Adrenal gland (tissue), 9 donors: ENCODE measurements at regions not wholly inside any gene's neighbourhood (a gene's known extent, or its start where the extent isn't known, plus 50 kb on each side); places are given as distances from the start of the nearest gene placed in this dataset.

Experiments
- DNase-seq, 7 donors: peaks; one replicate each; pipeline ENCODE4 v3.0.0-alpha.2; 2019 to 2020
- H3K27ac ChIP-seq, 5 donors: fragments of 200-600 bp; sonication (generic) in 4 of 5; 1 replicate in 3 of 5; 2 replicates in 2 of 5; pipeline versions ENCODE4 v1.5.1 to v1.8.0; 2016 to 2020; ENCODE audit warnings: mild to moderate bottlenecking in 1 of 5
- H3K27me3 ChIP-seq: fragments of 200-600 bp; 2 replicates; pipeline ENCODE4 v1.8.0; 2021
- H3K36me3 ChIP-seq, 2 donors: fragments of 200-600 bp; replicated peaks in 1 of 2; 1 replicate in 1 of 2; 2 replicates in 1 of 2; pipeline versions ENCODE4 v1.5.1 to v1.8.0; 2018 to 2022
- H3K4me1 ChIP-seq, 2 donors: fragments of 200-600 bp; replicated peaks in 1 of 2; 1 replicate in 1 of 2; 2 replicates in 1 of 2; pipeline versions ENCODE4 v1.5.1 to v1.8.0; 2018 to 2021
- H3K4me3 ChIP-seq, 4 donors: fragments of 200-600 bp; sonication (generic) in 3 of 4; one replicate each; pipeline ENCODE4 v1.5.1; 2016 to 2018
- H3K9me3 ChIP-seq, 3 donors: fragments of 200-600 bp; sonication (generic) in 1 of 3; replicated peaks in 1 of 3; 1 replicate in 2 of 3; 2 replicates in 1 of 3; pipeline versions ENCODE4 v1.5.1 to v1.8.0; 2016 to 2021
- POLR2A ChIP-seq, 2 donors: fragments of 450-650 bp; IDR thresholded peaks; one replicate each; pipeline ENCODE4 v1.6.1; 2017; ENCODE audit warnings: antibody characterized with exemption in 2 of 2, mild to moderate bottlenecking in 2 of 2, moderate library complexity in 1 of 2
- WGBS, 4 donors: extraction: QIAGEN DNeasy Blood & Tissue Kit in 2 of 4; methylation state at CpG; one replicate each; pipeline versions ENCODE4 v1.1.5 to v1.1.7; 2013 to 2017; 5-methylcytosine and 5-hydroxymethylcytosine counted together
- intact Hi-C, 2 donors: fragments of 100-400 bp; cut with DNase I; formaldehyde crosslinking; loops; one replicate each; pipeline versions ENCODE4 v1.14.1 to v1.15.0; 2022 to 2023
- TF ChIP-seq, protein P1 (sequence below), 6 experiments: fragments of 450-650 bp in 4 of 6; fragments of 200-600 bp in 2 of 6; sonication (generic) in 1 of 6; IDR thresholded peaks; 1 replicate in 5 of 6; 2 replicates in 1 of 6; pipeline versions ENCODE4 v1.5.1 to v1.8.0; 2016 to 2021; ENCODE audit warnings: antibody characterized with exemption in 6 of 6, mild to moderate bottlenecking in 2 of 6, moderate library complexity in 1 of 6
- donor health status: healthy with polysubstance abuse.
- donor health status: Bipolar disorder and iron deficiency.
- donor health status: DM: yes; HTN: yes; CAD: no.
- donor health status: DM: no; HTN: no; CAD: no.
- donor health status: DM: no; HTN: no; CAD: no.

DNA sequence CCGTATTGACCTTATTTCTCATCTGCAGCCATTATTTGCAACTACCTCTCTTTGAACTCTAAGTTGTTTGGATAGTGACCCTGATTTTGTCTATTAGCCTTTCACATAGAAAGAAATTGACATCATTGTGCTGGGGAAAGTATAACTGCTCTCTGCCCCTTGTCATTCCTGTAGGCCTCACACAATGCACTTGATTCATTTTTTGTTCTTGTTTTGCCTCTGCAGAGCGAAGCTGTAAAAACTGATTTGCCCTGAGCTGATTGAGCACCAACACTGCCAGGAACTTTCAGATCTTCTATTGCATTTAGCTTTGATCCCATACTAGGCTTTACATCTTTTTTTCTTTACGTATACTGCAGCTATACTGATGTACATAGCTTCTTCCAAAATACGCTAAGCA lies 167.2 kb upstream of the PTBP2 start:
- intact Hi-C loops: no loop called here
- Histone ChIP-seq H3K36me3 (no peaks in the 10 kb centered on the region), H3K27me3 (no peaks in the 10 kb centered on the region), H3K4me3 (no peak overlapping the region), H3K4me1 (no peaks in the 10 kb centered on the region), H3K27ac (no peak overlapping the region), H3K9me3 (no peaks in the 10 kb centered on the region)
- no peak for DNase-seq
- no peak for TF ChIP-seq POLR2A (IDR thresholded peaks at IDR 0.05)
- TF ChIP-seq, protein P1, sequence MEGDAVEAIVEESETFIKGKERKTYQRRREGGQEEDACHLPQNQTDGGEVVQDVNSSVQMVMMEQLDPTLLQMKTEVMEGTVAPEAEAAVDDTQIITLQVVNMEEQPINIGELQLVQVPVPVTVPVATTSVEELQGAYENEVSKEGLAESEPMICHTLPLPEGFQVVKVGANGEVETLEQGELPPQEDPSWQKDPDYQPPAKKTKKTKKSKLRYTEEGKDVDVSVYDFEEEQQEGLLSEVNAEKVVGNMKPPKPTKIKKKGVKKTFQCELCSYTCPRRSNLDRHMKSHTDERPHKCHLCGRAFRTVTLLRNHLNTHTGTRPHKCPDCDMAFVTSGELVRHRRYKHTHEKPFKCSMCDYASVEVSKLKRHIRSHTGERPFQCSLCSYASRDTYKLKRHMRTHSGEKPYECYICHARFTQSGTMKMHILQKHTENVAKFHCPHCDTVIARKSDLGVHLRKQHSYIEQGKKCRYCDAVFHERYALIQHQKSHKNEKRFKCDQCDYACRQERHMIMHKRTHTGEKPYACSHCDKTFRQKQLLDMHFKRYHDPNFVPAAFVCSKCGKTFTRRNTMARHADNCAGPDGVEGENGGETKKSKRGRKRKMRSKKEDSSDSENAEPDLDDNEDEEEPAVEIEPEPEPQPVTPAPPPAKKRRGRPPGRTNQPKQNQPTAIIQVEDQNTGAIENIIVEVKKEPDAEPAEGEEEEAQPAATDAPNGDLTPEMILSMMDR (IDR thresholded peaks at IDR 0.05): no peak
- WGBS, 4 donors: 87 to 93% (median 89%) methylated on average over 4 of the region's 4 CpGs

DNA sequence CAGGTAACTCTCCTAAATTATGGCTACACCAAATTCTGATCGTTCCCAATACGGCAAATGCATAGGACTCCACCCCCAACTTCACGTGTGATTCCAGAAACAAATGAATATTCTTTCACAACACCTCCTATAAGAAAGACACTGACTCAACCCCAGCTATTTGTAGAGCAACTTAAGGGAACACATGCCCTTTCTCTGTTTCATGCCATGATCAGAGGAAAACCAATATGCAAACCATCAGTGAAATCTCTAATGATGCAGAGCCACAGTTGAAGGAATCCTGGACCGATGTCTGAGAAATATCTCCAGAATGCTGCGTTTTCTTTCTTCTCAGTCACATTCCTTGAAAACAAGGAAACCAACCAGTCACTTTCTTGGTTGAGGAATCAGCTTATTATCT lies 164.2 kb upstream of the PTBP2 start:
- H3K27ac ChIP-seq: no peak overlapping the region
- H3K36me3 ChIP-seq: no peaks in the 10 kb centered on the region
- no peak for TF ChIP-seq POLR2A (IDR thresholded peaks at IDR 0.05)
- TF ChIP-seq, protein P1 (IDR thresholded peaks at IDR 0.05): no peak
- no peaks in the 10 kb centered on the region for H3K9me3 ChIP-seq
- WGBS, 4 donors: 87 to 96% (median 88%) methylated on average over 5 of the region's 5 CpGs
- intact Hi-C loops: no loop called here
- no peak overlapping the region for H3K4me3 ChIP-seq
- DNase-seq: no peak
- H3K4me1 ChIP-seq: no peaks in the 10 kb centered on the region
- H3K27me3 ChIP-seq: no peaks in the 10 kb centered on the region

DNA sequence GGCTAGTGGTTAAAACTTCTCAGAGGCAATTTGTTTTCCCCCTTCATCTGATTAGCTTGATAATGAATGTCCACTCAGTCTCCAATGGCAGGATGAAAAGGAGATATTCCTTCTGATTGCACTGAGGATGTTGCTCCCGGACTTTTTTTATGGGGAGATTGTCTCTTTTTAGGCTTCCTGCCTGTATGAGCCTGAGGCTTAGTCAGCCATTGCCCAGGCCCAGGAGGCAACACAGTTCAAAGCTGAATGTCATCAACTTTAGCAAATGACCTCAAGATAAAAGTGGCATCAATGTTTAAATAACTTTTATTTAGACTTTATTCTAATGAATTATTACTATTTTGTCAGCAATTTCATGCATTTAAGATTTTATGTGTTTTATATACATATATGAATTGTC lies 162.9 kb upstream of the PTBP2 start:
- Histone ChIP-seq H3K4me3 (no peak overlapping the region), H3K27ac (no peak overlapping the region), H3K27me3 (no peaks in the 10 kb centered on the region), H3K4me1 (no peaks in the 10 kb centered on the region), H3K36me3 (no peaks in the 10 kb centered on the region), H3K9me3 (no peaks in the 10 kb centered on the region)
- 13 to 69% (median 54%) methylated on average over 1 of the region's 1 CpG for WGBS, 4 donors
- TF ChIP-seq POLR2A (IDR thresholded peaks at IDR 0.05): no peak
- TF ChIP-seq, protein P1 (IDR thresholded peaks at IDR 0.05): no peak
- DNase-seq: no peak
- intact Hi-C loops: no loop called here

DNA sequence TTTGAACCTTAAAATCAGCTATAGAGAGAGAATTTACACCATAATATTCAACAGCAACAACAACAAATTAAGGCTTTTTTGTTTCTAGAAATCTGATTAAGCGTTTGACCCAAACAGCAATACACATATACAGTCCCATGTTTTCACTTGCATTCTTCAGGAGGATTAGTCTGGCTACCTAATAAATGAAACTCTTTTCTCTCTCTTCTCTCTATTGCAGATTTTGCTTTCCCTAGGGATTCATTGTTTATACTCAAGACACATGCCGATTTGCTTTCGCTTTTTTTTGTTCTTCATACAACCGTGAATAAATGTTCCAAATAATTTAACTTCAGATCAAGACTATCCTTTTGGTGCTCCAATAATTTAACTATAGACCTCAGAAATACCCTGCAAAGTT lies 162.4 kb upstream of the PTBP2 start:
- WGBS, 4 donors: 78 to 85% (median 80%) methylated on average over 4 of the region's 4 CpGs
- Histone ChIP-seq H3K4me1 (no peaks in the 10 kb centered on the region), H3K9me3 (no peaks in the 10 kb centered on the region), H3K4me3 (no peak overlapping the region), H3K27ac (no peak overlapping the region), H3K27me3 (no peaks in the 10 kb centered on the region), H3K36me3 (no peaks in the 10 kb centered on the region)
- intact Hi-C loops: no loop called here
- no peak for TF ChIP-seq POLR2A (IDR thresholded peaks at IDR 0.05)
- TF ChIP-seq, protein P1 (IDR thresholded peaks at IDR 0.05): no peak
- no peak for DNase-seq
